ENCODE measurements at regions not wholly inside any gene's neighbourhood (a gene's known extent, or its start where the extent isn't known, plus 50 kb on each side); places are given as distances from the start of the nearest gene placed in this dataset.

DNA sequence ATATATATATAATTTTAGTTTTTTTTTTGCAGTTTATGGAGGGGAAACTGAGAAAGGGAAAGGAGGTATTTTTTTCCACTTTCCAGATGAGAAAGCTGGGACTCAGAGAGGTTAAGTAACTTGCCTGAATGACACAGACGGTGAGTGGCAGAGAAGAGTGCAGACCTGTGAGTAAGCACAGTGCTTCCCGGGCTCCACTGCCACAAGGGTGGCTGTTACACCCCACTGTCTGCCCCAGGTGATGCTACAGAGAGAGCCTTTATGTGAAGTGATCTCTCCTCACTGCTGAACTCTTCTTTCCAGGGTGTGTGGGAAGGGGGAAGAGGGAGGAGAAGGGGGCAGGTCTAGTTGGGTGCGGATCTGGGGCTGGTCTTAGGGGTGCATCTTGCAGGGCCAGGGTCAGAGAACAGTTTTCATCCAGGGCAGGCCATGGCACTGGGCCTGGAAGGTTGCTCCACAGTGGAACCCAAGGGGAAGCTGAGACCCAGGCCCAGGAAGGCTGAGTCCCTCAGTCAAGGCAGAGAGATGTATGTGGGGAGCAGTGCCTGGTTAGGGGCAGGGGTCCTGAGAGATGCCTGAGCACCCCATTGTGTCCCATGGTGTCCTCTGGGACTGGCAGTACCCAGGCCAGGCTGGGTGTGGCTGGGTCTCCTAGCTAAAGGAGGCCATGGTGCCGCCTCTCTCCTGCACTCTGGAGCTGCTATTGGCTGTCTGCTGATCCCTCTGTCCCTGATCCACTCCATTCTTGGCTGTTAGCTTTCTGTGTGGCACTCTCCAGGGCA, 357.5 kb downstream of the PTPRU start:
- TF ChIP-seq CTCF (IDR thresholded peaks at IDR 0.05): no peak
- TF ChIP-seq POLR2A (IDR thresholded peaks at IDR 0.05): no peak
- TF ChIP-seq POLR2AphosphoS5 (IDR thresholded peaks at IDR 0.05): no peak
